GM23338 (cell line): ENCODE measurements at regions not wholly inside any gene's neighbourhood (a gene's known extent, or its start where the extent isn't known, plus 50 kb on each side); places are given as distances from the start of the nearest gene placed in this dataset.

Experiments
- ATAC-seq: fragments of 200-7000 bp; cut with Tn5 transposase; 3 replicates; pipeline ENCODE4 v1.9.1; 2020
- DNase-seq: peaks from one replicate; pipeline ENCODE4 v3.0.0-alpha.2; 2015; ENCODE audit warnings: low spot score
- H2AFZ ChIP-seq: fragments of 200-600 bp; sonication (generic); 2 replicates; pipeline ENCODE4 v1.8.0; 2016; ENCODE audit warnings: antibody characterized with exemption, mild to moderate bottlenecking, moderate library complexity
- H3F3A ChIP-seq: fragments of 200-600 bp; sonication (generic); replicated peaks from 2 replicates; pipeline ENCODE4 v1.8.0; 2017; ENCODE audit warnings: antibody characterized with exemption, mixed run types, low read depth
- H3K27ac ChIP-seq: fragments of 200-600 bp; sonication (generic); 2 replicates; pipeline ENCODE4 v1.6.1; 2016; ENCODE audit warnings: low read depth
- H3K27me3 ChIP-seq: fragments of 200-600 bp; sonication (generic); 2 replicates; pipeline ENCODE4 v1.8.0; 2016; ENCODE audit warnings: mild to moderate bottlenecking, mixed run types, moderate library complexity; ENCODE audit not compliant: insufficient read depth
- H3K36me3 ChIP-seq: fragments of 200-600 bp; sonication (generic); 2 replicates; pipeline ENCODE4 v1.8.0; 2016; ENCODE audit warnings: mild to moderate bottlenecking; ENCODE audit not compliant: insufficient read depth
- H3K4me1 ChIP-seq: fragments of 200-600 bp; sonication (generic); 2 replicates; pipeline ENCODE4 v1.8.0; 2016; ENCODE audit warnings: mild to moderate bottlenecking, moderate library complexity; ENCODE audit not compliant: insufficient read depth
- H3K4me2 ChIP-seq: fragments of 200-600 bp; sonication (generic); 2 replicates; pipeline ENCODE4 v1.7.1; 2017; ENCODE audit warnings: mixed run types
- H3K4me3 ChIP-seq: fragments of 200-600 bp; sonication (generic); 2 replicates; pipeline ENCODE4 v1.6.1; 2016; ENCODE audit warnings: mixed run types
- H3K79me2 ChIP-seq: fragments of 200-600 bp; sonication (generic); replicated peaks from 2 replicates; pipeline ENCODE4 v1.8.0; 2017; ENCODE audit warnings: mild to moderate bottlenecking; ENCODE audit not compliant: insufficient read depth
- H3K9me2 ChIP-seq: fragments of 200-600 bp; sonication (generic); 2 replicates; pipeline ENCODE4 v1.8.0; 2017; ENCODE audit not compliant: insufficient read depth
- H4K20me1 ChIP-seq: fragments of 200-600 bp; sonication (generic); replicated peaks from 2 replicates; pipeline ENCODE4 v1.8.0; 2017; ENCODE audit warnings: mild to moderate bottlenecking; ENCODE audit not compliant: insufficient read depth
- H3K27ac Mint-ChIP-seq: 2 replicates; pipeline ENCODE4 v1.8.0; 2020; ENCODE audit warnings: inconsistent platforms, mild to moderate bottlenecking, moderate library complexity, mixed read lengths
- H3K27me3 Mint-ChIP-seq: 3 replicates; pipeline ENCODE4 v1.8.0; 2022; ENCODE audit warnings: low read depth, mild to moderate bottlenecking, moderate library complexity, mixed read lengths, inconsistent platforms; ENCODE audit not compliant: insufficient read depth, poor library complexity
- H3K36me3 Mint-ChIP-seq: 3 replicates; pipeline ENCODE4 v1.8.0; 2021; ENCODE audit warnings: low read depth, mild to moderate bottlenecking, inconsistent platforms, moderate library complexity, mixed read lengths
- H3K4me1 Mint-ChIP-seq: 3 replicates; pipeline ENCODE4 v1.8.0; 2020; ENCODE audit warnings: mild to moderate bottlenecking, inconsistent platforms, mixed read lengths
- H3K4me3 Mint-ChIP-seq: 3 replicates; pipeline ENCODE4 v1.8.0; 2021; ENCODE audit warnings: moderate library complexity, mild to moderate bottlenecking, inconsistent platforms, mixed read lengths
- H3K9me3 Mint-ChIP-seq: 3 replicates; pipeline ENCODE4 v1.8.0; 2020; ENCODE audit warnings: moderate library complexity, mild to moderate bottlenecking, inconsistent platforms, mixed read lengths
- CREB1 ChIP-seq: fragments of 250-450 bp; sonication (Bioruptor Pico); IDR thresholded peaks from 2 replicates; pipeline ENCODE4 v1.5.0; 2020; ENCODE audit warnings: low read depth, mild to moderate bottlenecking, moderate library complexity
- EZH2 ChIP-seq: fragments of 200-600 bp; sonication (generic); IDR thresholded peaks from one replicate; pipeline ENCODE4 v1.8.0; 2017; ENCODE audit warnings: antibody characterized with exemption, mild to moderate bottlenecking, low read depth; ENCODE audit not compliant: unreplicated experiment
- EZH2phosphoT487 ChIP-seq: fragments of 200-600 bp; sonication (generic); IDR thresholded peaks from one replicate; pipeline ENCODE4 v1.8.1; 2018; ENCODE audit warnings: antibody characterized with exemption; ENCODE audit not compliant: unreplicated experiment
- JUNB ChIP-seq: IDR thresholded peaks from one replicate; pipeline ENCODE4 v1.6.1; 2016; ENCODE audit warnings: antibody characterized with exemption; ENCODE audit not compliant: unreplicated experiment
- NANOG ChIP-seq: IDR thresholded peaks from 2 replicates; pipeline ENCODE4 v1.6.1; 2016; ENCODE audit warnings: antibody characterized with exemption, borderline replicate concordance
- STAT1 ChIP-seq: IDR thresholded peaks from one replicate; pipeline ENCODE4 v1.6.1; 2016; ENCODE audit warnings: antibody characterized with exemption; ENCODE audit not compliant: unreplicated experiment
- ZNF331 ChIP-seq: fragments of 250-450 bp; sonication (Bioruptor Pico); IDR thresholded peaks from 2 replicates; pipeline ENCODE4 v1.5.0; 2020; ENCODE audit warnings: low read depth, mild to moderate bottlenecking, moderate library complexity
- TF ChIP-seq, protein P1 (sequence below): IDR thresholded peaks from one replicate; pipeline ENCODE4 v1.6.1; 2018; ENCODE audit warnings: antibody characterized with exemption; ENCODE audit not compliant: unreplicated experiment
- TF ChIP-seq, protein P2 (sequence below): fragments of 250-450 bp; sonication (Bioruptor Pico); IDR thresholded peaks from 2 replicates; pipeline ENCODE4 v1.5.0; 2020; ENCODE audit warnings: mild to moderate bottlenecking, moderate library complexity
- TF ChIP-seq, protein P3 (sequence below): IDR thresholded peaks from 2 replicates; pipeline ENCODE4 v1.6.1; 2016; ENCODE audit warnings: antibody characterized with exemption
- TF ChIP-seq, protein P4 (sequence below), 2 experiments: fragments of 200-600 bp in 1 of 2; sonication (generic) in 1 of 2; conservative IDR thresholded peaks; 2 replicates each; pipeline versions ENCODE4 v1.5.1 to v1.6.1; 2016 to 2017; ENCODE audit warnings: antibody characterized with exemption in 2 of 2, low read depth in 2 of 2, mild to moderate bottlenecking in 2 of 2, moderate library complexity in 1 of 2

- TF ChIP-seq EZH2 (no peak), EZH2phosphoT487 (no peak)
- TF ChIP-seq, protein P1, sequence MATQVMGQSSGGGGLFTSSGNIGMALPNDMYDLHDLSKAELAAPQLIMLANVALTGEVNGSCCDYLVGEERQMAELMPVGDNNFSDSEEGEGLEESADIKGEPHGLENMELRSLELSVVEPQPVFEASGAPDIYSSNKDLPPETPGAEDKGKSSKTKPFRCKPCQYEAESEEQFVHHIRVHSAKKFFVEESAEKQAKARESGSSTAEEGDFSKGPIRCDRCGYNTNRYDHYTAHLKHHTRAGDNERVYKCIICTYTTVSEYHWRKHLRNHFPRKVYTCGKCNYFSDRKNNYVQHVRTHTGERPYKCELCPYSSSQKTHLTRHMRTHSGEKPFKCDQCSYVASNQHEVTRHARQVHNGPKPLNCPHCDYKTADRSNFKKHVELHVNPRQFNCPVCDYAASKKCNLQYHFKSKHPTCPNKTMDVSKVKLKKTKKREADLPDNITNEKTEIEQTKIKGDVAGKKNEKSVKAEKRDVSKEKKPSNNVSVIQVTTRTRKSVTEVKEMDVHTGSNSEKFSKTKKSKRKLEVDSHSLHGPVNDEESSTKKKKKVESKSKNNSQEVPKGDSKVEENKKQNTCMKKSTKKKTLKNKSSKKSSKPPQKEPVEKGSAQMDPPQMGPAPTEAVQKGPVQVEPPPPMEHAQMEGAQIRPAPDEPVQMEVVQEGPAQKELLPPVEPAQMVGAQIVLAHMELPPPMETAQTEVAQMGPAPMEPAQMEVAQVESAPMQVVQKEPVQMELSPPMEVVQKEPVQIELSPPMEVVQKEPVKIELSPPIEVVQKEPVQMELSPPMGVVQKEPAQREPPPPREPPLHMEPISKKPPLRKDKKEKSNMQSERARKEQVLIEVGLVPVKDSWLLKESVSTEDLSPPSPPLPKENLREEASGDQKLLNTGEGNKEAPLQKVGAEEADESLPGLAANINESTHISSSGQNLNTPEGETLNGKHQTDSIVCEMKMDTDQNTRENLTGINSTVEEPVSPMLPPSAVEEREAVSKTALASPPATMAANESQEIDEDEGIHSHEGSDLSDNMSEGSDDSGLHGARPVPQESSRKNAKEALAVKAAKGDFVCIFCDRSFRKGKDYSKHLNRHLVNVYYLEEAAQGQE, result no peak
These were observed 68.4 kb upstream of the SSBP3 start (continued) for GRCh38 chr1:54474310-54475251.

- DNase-seq, result peak; percentile 60
- Histone ChIP-seq H3K36me3 (no peaks in the 10 kb centered on the region), H2AFZ (no peak overlapping the region), H3K4me2 (peak overlapping the region; percentile 27; the same call in 1 of the 2 replicates), H3K27ac (no peak overlapping the region), H3K27me3 (peaks cover 28% of the 10 kb centered on the region), H3F3A (peaks cover 18% of the 10 kb centered on the region), H3K4me3 (no peak overlapping the region), H4K20me1 (no peaks in the 10 kb centered on the region), H3K9me2 (0 out of 2 replicates have a peak, but pooled peaks cover 5% of the 10 kb centered on the region), H3K4me1 (peaks cover 36% of the 10 kb centered on the region), H3K79me2 (no peaks in the 10 kb centered on the region)
- H3K36me3 Mint-ChIP-seq, result peaks cover 4% of the 10 kb centered on the region; the same call in 2 of the 3 replicates
- ATAC-seq, result no peak; the same call in 2 of the 3 replicates
- H3K27ac Mint-ChIP-seq, result no peak overlapping the region
- peaks cover 41% of the 10 kb centered on the region for H3K4me1 Mint-ChIP-seq
- no peak overlapping the region for H3K4me3 Mint-ChIP-seq
- H3K27me3 Mint-ChIP-seq, result peaks cover 23% of the 10 kb centered on the region
- H3K9me3 Mint-ChIP-seq, result peaks cover 6% of the 10 kb centered on the region; the same call in 1 of the 3 replicates
- no peak for TF ChIP-seq EZH2
- TF ChIP-seq JUNB, result no peak
- TF ChIP-seq, protein P2, sequence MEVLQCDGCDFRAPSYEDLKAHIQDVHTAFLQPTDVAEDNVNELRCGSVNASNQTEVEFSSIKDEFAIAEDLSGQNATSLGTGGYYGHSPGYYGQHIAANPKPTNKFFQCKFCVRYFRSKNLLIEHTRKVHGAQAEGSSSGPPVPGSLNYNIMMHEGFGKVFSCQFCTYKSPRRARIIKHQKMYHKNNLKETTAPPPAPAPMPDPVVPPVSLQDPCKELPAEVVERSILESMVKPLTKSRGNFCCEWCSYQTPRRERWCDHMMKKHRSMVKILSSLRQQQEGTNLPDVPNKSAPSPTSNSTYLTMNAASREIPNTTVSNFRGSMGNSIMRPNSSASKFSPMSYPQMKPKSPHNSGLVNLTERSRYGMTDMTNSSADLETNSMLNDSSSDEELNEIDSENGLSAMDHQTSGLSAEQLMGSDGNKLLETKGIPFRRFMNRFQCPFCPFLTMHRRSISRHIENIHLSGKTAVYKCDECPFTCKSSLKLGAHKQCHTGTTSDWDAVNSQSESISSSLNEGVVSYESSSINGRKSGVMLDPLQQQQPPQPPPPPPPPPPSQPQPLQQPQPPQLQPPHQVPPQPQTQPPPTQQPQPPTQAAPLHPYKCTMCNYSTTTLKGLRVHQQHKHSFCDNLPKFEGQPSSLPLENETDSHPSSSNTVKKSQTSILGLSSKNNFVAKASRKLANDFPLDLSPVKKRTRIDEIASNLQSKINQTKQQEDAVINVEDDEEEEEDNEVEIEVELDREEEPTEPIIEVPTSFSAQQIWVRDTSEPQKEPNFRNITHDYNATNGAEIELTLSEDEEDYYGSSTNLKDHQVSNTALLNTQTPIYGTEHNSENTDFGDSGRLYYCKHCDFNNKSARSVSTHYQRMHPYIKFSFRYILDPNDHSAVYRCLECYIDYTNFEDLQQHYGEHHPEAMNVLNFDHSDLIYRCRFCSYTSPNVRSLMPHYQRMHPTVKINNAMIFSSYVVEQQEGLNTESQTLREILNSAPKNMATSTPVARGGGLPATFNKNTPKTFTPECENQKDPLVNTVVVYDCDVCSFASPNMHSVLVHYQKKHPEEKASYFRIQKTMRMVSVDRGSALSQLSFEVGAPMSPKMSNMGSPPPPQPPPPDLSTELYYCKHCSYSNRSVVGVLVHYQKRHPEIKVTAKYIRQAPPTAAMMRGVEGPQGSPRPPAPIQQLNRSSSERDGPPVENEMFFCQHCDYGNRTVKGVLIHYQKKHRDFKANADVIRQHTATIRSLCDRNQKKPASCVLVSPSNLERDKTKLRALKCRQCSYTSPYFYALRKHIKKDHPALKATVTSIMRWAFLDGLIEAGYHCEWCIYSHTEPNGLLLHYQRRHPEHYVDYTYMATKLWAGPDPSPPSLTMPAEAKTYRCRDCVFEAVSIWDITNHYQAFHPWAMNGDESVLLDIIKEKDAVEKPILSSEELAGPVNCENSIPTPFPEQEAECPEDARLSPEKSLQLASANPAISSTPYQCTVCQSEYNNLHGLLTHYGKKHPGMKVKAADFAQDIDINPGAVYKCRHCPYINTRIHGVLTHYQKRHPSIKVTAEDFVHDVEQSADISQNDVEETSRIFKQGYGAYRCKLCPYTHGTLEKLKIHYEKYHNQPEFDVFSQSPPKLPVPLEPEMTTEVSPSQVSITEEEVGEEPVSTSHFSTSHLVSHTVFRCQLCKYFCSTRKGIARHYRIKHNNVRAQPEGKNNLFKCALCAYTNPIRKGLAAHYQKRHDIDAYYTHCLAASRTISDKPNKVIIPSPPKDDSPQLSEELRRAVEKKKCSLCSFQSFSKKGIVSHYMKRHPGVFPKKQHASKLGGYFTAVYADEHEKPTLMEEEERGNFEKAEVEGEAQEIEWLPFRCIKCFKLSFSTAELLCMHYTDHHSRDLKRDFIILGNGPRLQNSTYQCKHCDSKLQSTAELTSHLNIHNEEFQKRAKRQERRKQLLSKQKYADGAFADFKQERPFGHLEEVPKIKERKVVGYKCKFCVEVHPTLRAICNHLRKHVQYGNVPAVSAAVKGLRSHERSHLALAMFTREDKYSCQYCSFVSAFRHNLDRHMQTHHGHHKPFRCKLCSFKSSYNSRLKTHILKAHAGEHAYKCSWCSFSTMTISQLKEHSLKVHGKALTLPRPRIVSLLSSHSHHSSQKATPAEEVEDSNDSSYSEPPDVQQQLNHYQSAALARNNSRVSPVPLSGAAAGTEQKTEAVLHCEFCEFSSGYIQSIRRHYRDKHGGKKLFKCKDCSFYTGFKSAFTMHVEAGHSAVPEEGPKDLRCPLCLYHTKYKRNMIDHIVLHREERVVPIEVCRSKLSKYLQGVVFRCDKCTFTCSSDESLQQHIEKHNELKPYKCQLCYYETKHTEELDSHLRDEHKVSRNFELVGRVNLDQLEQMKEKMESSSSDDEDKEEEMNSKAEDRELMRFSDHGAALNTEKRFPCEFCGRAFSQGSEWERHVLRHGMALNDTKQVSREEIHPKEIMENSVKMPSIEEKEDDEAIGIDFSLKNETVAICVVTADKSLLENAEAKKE (CRISPR knock-in tag), result no peak
- TF ChIP-seq EZH2phosphoT487, result no peak
- TF ChIP-seq, protein P3, sequence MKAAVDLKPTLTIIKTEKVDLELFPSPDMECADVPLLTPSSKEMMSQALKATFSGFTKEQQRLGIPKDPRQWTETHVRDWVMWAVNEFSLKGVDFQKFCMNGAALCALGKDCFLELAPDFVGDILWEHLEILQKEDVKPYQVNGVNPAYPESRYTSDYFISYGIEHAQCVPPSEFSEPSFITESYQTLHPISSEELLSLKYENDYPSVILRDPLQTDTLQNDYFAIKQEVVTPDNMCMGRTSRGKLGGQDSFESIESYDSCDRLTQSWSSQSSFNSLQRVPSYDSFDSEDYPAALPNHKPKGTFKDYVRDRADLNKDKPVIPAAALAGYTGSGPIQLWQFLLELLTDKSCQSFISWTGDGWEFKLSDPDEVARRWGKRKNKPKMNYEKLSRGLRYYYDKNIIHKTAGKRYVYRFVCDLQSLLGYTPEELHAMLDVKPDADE, result no peak
- no peak for TF ChIP-seq CREB1 (CRISPR knock-in tag)
- TF ChIP-seq STAT1, result no peak
- no peak for TF ChIP-seq ZNF331 (CRISPR knock-in tag)
- TF ChIP-seq NANOG, result no peak
- TF ChIP-seq, protein P4, sequence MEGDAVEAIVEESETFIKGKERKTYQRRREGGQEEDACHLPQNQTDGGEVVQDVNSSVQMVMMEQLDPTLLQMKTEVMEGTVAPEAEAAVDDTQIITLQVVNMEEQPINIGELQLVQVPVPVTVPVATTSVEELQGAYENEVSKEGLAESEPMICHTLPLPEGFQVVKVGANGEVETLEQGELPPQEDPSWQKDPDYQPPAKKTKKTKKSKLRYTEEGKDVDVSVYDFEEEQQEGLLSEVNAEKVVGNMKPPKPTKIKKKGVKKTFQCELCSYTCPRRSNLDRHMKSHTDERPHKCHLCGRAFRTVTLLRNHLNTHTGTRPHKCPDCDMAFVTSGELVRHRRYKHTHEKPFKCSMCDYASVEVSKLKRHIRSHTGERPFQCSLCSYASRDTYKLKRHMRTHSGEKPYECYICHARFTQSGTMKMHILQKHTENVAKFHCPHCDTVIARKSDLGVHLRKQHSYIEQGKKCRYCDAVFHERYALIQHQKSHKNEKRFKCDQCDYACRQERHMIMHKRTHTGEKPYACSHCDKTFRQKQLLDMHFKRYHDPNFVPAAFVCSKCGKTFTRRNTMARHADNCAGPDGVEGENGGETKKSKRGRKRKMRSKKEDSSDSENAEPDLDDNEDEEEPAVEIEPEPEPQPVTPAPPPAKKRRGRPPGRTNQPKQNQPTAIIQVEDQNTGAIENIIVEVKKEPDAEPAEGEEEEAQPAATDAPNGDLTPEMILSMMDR (conservative IDR thresholded peaks at IDR 0.05; ENCODE audit: low read depth in 2 of 2), result no peak
These were observed 65.4 kb upstream of the SSBP3 start for GRCh38 chr1:54471588-54471987.
